ENCODE measurements at regions not wholly inside any gene's neighbourhood (a gene's known extent, or its start where the extent isn't known, plus 50 kb on each side); places are given as distances from the start of the nearest gene placed in this dataset.

DNA sequence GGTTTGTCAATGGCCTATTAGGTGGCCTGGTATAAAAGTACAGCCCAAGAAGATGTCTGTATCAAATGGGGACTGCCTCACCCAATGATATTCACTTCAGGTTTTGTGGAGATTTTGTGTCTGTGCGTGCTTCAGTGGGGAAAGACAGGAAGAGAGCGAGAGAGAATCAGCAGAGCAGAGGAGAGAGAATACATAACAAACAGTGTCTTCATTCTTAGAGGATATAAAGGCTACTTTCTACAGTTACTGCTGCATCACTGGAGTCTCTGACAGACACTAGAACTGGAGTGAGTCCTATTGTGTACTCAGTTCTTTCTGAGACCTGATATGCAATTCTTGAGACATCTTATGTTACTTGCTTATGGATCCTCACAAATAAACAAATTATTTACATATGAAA lies 115.0 kb downstream of the CASP12 start:
- ChIA-PET CTCF (ENCODE audit: low intra/inter-chr PET ratio, low total read pairs) (no interaction called here), POLR2A (no interaction called here)
- no peaks in the 10 kb centered on the region for H4K20me1 ChIP-seq (ENCODE audit: insufficient read depth, low read length)
- H3K79me2 ChIP-seq (ENCODE audit: insufficient read depth, low read length) = no peaks in the 10 kb centered on the region
- no peaks in the 10 kb centered on the region for H3K4me1 ChIP-seq (ENCODE audit: insufficient read depth, low read length)
- DNase-seq (ENCODE audit: low spot score) = no peak
- in situ Hi-C loops (cut with HindIII; ENCODE audit: extremely low pct_ligation_motif_present, low pct_unique_long_range_greater_than_20kb) = no loop called here
- ATAC-seq = no peak
- no peak overlapping the region for H3K27ac ChIP-seq (ENCODE audit: extremely low read length, insufficient read depth, low read length)
- no peaks in the 10 kb centered on the region for H3K36me3 ChIP-seq (replicated peaks in 1 of 2; ENCODE audit: control insufficient read depth in 1 of 2, insufficient read depth in 2 of 2, low read length in 2 of 2)
- WGBS (ENCODE audit: low lambda C conversion rate) = 0% methylated on average over 2 of the region's 2 CpGs
- TF ChIP-seq ZNF34 (CRISPR knock-in tag; IDR thresholded peaks at IDR 0.05; ENCODE audit: borderline replicate concordance) (no peak), NPAS2 (CRISPR knock-in tag; IDR thresholded peaks at IDR 0.05; ENCODE audit: borderline replicate concordance) (no peak), NFIC (IDR thresholded peaks at IDR 0.05; ENCODE audit: low read length) (no peak), GLI4 (CRISPR knock-in tag; IDR thresholded peaks at IDR 0.05; ENCODE audit: borderline replicate concordance) (no peak), GZF1 (CRISPR knock-in tag; IDR thresholded peaks at IDR 0.05) (no peak), LCORL (IDR thresholded peaks at IDR 0.05) (no peak), LCORL (CRISPR knock-in tag; IDR thresholded peaks at IDR 0.05) (no peak), ZMYM2 (CRISPR knock-in tag; IDR thresholded peaks at IDR 0.05) (no peak)
- TF ChIP-seq, protein P1, sequence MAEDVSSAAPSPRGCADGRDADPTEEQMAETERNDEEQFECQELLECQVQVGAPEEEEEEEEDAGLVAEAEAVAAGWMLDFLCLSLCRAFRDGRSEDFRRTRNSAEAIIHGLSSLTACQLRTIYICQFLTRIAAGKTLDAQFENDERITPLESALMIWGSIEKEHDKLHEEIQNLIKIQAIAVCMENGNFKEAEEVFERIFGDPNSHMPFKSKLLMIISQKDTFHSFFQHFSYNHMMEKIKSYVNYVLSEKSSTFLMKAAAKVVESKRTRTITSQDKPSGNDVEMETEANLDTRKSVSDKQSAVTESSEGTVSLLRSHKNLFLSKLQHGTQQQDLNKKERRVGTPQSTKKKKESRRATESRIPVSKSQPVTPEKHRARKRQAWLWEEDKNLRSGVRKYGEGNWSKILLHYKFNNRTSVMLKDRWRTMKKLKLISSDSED (CRISPR knock-in tag; IDR thresholded peaks at IDR 0.05) = no peak
- H3K4me3 ChIP-seq (replicated peaks in 1 of 3; ENCODE audit: insufficient read depth in 1 of 3, low read depth in 2 of 3, low read length in 3 of 3) = no peak overlapping the region
- H2AFZ ChIP-seq (ENCODE audit: low read length) = no peak overlapping the region
- intact Hi-C loops (cut with micrococcal nuclease; ENCODE audit: unreplicated experiment) = no loop called here
- H3K9me3 ChIP-seq (ENCODE audit: low read length) = no peaks in the 10 kb centered on the region
- no peak for FAIRE-seq
- no peak overlapping the region for H3K4me2 ChIP-seq (ENCODE audit: low read depth, low read length)
- no peaks in the 10 kb centered on the region for H3K27me3 ChIP-seq (ENCODE audit: control insufficient read depth in 1 of 2, insufficient read depth in 2 of 2, low read length in 2 of 2)
- H3K9ac ChIP-seq (ENCODE audit: insufficient read depth, low read depth, low read length) = no peak overlapping the region
- BruUV-seq (replicated peaks) = no TSS peak

DNA sequence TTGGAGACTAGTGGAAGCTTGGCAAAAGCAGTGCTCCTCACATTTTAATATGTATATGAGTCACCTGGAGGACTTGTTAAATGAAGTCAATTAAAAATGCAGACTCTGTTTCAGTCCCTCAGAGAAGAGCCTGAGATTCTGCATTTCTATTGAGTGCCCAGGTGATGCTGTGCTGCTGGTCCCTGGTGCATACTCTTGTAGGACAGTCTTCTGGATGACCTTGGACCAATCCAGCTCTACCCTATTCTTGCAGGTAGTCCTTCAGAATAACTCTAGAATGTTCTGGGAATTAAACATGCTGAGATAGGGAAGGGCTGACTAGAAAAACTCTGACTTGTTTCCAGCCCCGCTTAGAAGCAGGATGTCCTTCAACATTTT lies 115.9 kb downstream of the CASP12 start:
- POLR2A ChIA-PET = no interaction called here
- H3K9me3 ChIP-seq (ENCODE audit: low read length) = no peaks in the 10 kb centered on the region
- H3K4me1 ChIP-seq (ENCODE audit: insufficient read depth, low read length) = no peaks in the 10 kb centered on the region
- no TSS peak for BruUV-seq (replicated peaks)
- ATAC-seq (no peak), DNase-seq (ENCODE audit: low spot score) (no peak), FAIRE-seq (no peak)
- H3K4me3 ChIP-seq (replicated peaks in 1 of 3; ENCODE audit: insufficient read depth in 1 of 3, low read depth in 2 of 3, low read length in 3 of 3) = no peak overlapping the region
- H3K9ac ChIP-seq (ENCODE audit: insufficient read depth, low read depth, low read length) = no peak overlapping the region
- in situ Hi-C loops (cut with HindIII; ENCODE audit: extremely low pct_ligation_motif_present, low pct_unique_long_range_greater_than_20kb) (no loop called here), intact Hi-C loops (cut with micrococcal nuclease; ENCODE audit: unreplicated experiment) (no loop called here)
- no peak overlapping the region for H2AFZ ChIP-seq (ENCODE audit: low read length)
- H3K36me3 ChIP-seq (replicated peaks in 1 of 2; ENCODE audit: control insufficient read depth in 1 of 2, insufficient read depth in 2 of 2, low read length in 2 of 2) = no peaks in the 10 kb centered on the region
- no peak overlapping the region for H3K4me2 ChIP-seq (ENCODE audit: low read depth, low read length)
- H3K27ac ChIP-seq (ENCODE audit: extremely low read length, insufficient read depth, low read length) = no peak overlapping the region
- no CpG with 5 or more reads among the region's 1 CpG for WGBS (ENCODE audit: low lambda C conversion rate)
- H3K79me2 ChIP-seq (ENCODE audit: insufficient read depth, low read length) = no peaks in the 10 kb centered on the region
- CTCF ChIA-PET (ENCODE audit: low intra/inter-chr PET ratio, low total read pairs) = no interaction called here
- no peaks in the 10 kb centered on the region for H3K27me3 ChIP-seq (ENCODE audit: control insufficient read depth in 1 of 2, insufficient read depth in 2 of 2, low read length in 2 of 2)
- H4K20me1 ChIP-seq (ENCODE audit: insufficient read depth, low read length) = no peaks in the 10 kb centered on the region
- TF ChIP-seq, protein P2, sequence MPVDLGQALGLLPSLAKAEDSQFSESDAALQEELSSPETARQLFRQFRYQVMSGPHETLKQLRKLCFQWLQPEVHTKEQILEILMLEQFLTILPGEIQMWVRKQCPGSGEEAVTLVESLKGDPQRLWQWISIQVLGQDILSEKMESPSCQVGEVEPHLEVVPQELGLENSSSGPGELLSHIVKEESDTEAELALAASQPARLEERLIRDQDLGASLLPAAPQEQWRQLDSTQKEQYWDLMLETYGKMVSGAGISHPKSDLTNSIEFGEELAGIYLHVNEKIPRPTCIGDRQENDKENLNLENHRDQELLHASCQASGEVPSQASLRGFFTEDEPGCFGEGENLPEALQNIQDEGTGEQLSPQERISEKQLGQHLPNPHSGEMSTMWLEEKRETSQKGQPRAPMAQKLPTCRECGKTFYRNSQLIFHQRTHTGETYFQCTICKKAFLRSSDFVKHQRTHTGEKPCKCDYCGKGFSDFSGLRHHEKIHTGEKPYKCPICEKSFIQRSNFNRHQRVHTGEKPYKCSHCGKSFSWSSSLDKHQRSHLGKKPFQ (CRISPR knock-in tag; IDR thresholded peaks at IDR 0.05; ENCODE audit: insufficient replicate concordance) = no peak
- TF ChIP-seq HMG20B (CRISPR knock-in tag; conservative IDR thresholded peaks at IDR 0.05) (no peak), PHF8 (CRISPR knock-in tag; IDR thresholded peaks at IDR 0.05) (no peak), ZNF614 (CRISPR knock-in tag; IDR thresholded peaks at IDR 0.05; ENCODE audit: borderline replicate concordance) (no peak), FLYWCH1 (CRISPR knock-in tag; IDR thresholded peaks at IDR 0.05) (no peak), STAT5B (CRISPR knock-in tag; IDR thresholded peaks at IDR 0.05) (no peak), SRSF9 (IDR thresholded peaks at IDR 0.05; ENCODE audit: borderline replicate concordance, insufficient read depth, low read depth, low read length, poor library complexity, severe bottlenecking) (no peak), KAT2B (IDR thresholded peaks at IDR 0.05; ENCODE audit: borderline replicate concordance, low read depth, low read length) (no peak), TBX2 (CRISPR knock-in tag; IDR thresholded peaks at IDR 0.05; ENCODE audit: borderline replicate concordance) (no peak), ZNF670 (CRISPR knock-in tag; IDR thresholded peaks at IDR 0.05; ENCODE audit: borderline replicate concordance) (no peak), MIER2 (CRISPR knock-in tag; IDR thresholded peaks at IDR 0.05) (no peak)
